Hematopoietic multipotent progenitor cell treated with erythropoietin and hydrocortisone succinate and interleukin-3 and kit ligand, for 17 days (in vitro differentiated cells): ENCODE measurements at regions not wholly inside any gene's neighbourhood (a gene's known extent, or its start where the extent isn't known, plus 50 kb on each side); places are given as distances from the start of the nearest gene placed in this dataset.

Experiments used
- DNase-seq: peaks from one replicate; pipeline ENCODE4 v3.0.0-alpha.2; 2015; ENCODE audit warnings: low spot score

DNA sequence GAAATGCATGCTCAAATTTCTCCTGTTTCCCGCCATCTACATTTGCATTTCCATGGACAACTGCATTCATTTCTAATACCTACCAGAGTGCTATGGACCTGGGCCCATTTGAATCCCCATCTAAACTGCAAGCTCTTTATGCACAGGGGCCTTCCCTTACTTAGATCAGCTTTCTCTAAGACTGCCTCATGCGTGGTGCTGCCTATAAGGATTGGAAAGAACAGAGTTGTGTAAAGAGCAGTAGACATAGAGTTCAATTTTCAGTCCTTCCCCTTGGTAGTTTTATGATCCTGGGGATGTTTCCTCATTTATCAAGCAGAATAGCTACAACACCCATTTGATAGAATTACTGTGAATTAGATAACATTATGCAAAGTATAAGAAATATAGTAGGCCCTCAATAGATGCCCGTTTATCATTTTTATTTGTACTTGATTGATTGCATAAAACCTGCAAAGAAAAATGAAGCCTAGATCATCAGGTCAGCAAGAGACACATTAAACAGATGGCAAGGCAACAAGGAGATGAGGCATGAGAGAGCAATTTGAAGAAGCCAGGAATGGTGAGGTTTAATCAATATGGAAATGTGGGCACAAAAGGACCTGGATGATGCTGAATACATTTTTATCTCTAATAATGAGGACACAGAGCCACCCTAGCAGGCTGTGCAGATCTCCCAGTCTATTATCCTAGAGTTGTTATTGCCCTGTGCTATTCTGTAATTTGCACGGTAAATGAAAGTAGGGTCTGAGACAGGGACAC is 359.7 kb downstream of the FAM181B start:
- DNase-seq = no peak

DNA sequence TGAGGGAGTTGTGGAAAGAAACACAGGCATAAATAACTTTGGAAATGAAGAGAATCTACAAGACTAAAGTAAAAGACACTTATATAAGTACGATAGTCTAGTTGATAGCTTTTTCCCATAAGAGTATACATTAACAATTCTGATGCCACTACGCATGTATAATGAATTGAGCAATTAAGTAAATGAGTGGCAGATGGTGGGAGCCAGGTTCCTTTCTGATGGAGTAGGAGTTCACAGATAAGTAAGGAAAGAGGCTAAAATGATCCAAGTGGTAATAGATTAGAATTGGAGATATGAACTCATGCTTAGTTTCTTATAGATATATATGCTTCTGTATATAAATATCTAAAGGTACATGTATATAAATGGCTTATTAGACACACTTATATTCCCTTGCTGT is 368.3 kb downstream of the FAM181B start:
- DNase-seq = no peak

DNA sequence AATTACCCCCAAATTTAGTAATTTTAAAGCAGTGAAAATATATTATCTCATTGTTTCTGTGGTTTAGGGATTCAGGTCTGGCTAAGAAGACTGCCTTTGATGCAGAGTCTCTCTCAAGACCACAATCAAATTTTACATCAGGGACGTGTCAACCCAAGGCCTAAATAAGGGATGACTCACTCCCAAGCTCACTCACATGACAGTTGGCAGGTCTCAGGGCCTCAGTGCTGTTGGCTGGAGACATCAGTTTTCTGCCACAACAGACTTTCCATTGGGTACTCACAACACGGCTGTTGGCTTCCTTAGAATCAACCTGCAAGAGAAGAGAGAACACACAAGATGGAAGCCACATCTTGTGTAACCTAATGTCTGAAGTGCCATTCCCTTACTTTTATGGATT is 377.3 kb downstream of the FAM181B start:
- DNase-seq = no peak

DNA sequence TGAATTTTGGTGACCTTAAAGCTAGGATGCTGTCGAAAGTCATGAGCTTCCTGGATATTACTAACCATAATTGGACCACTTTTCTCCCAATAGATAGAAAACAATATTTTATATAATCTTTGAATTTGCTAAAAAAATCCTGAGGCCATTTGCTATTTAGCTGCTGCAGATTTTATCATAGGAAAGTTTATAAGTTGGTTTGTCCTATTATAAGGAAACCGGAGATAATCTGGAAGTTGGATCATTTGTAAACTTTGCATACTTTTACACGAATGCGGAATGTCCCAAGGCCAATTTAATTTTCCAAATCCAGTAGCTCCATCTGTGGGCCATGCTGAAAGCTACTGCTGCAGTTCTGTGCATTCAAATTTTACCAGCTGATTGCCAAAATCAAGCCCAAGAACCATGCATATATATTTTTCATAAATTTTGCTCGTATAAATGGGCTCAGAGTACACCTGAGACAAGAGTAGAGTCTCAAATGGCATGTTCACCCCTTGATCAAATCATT is 378.3 kb downstream of the FAM181B start:
- DNase-seq = no peak

DNA sequence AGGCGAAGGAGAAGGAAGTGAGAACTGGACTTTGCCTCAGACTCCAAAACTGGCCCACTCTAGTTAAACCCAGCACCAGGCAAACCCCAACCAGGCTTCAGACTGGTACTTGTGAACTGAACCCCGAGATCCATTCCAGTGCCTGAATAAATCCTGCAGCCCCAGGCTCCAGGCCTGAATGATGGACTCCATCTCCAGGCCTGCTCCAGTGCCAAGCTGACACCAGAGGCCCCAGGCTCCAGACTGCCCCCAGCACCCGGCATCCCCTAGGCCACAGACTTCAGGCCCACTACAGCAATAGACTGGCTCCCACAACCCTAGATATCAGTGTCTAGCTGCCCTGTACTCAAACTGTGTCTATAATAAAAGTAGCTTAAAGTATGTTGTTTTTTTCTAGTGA is 406.8 kb downstream of the FAM181B start:
- DNase-seq = no peak

DNA sequence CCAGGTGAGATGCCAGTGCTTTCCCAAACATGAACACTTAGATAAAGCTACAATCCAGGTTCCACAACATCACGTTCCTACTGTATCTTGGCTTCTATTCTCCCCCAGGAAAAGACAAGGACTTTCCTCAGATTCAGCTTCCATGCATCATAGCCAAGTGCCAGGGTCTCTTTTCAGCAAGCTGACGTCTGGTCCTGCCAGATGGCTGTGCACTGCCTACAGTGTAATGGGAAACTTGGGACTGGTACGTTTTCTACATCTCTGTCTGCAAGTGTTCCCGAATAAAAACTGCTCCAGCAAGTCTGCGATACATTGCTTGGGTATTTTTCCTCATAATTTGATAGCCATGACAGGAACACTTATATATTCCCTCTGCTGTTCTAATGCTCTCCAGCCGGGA is 412.5 kb downstream of the FAM181B start:
- DNase-seq = no peak

DNA sequence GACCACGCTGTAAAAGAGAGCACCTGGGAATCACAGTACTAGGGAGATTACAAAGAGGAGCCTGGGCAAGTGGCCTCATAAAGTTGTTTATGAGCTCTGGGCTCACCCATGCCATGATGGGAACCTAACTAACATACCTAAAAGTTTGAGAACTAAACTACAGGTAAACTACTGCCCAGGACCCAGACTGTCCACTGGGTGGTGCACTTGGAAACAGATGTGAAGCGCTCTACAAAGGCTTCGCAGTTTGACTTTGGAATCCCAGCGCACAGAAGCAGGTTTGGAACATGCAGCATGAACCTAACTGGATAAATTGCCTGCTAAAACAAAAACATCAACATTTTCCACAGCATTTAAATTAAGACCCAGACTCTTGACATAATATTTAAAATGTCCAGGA is 418.6 kb downstream of the FAM181B start:
- no peak for DNase-seq

DNA sequence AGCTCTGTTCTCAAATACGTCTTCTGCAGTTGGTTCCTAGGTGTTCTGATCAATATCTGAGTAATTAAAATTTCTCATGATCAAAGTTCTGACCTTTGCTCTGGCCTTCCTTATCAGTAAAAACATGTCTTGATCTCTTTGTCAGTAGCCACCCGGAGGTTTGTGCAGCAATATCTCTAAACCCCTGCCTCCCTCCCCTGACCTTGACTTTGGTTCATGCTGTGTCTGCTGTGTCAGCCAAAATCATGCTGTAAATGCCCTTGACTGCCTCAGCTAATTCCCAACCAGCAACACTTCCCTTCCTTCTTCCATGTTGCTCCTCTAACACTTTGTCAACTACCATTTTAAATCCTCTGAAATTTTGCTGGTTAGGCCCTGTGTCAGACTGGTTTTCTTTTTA is 424.7 kb downstream of the FAM181B start:
- DNase-seq = no peak

DNA sequence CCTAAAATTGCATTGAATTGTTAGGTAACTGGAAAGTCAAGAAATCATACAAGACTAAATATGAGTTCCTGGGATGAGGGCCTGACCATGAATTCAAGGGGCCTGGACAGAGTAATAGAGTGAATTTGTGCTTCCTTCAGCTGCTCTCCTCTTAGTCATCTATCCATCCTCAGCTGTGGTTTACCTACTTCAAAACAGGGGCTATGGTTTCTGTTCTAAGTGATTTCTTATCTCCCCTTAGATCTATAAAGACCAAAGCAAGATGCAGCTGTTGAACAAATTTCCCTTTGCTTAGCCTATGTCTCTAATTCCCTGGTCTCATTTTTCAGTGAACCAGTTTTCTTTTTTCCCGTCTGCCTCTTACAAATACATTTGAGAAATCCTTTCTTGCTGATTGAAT is 428.5 kb downstream of the FAM181B start:
- no peak for DNase-seq

DNA sequence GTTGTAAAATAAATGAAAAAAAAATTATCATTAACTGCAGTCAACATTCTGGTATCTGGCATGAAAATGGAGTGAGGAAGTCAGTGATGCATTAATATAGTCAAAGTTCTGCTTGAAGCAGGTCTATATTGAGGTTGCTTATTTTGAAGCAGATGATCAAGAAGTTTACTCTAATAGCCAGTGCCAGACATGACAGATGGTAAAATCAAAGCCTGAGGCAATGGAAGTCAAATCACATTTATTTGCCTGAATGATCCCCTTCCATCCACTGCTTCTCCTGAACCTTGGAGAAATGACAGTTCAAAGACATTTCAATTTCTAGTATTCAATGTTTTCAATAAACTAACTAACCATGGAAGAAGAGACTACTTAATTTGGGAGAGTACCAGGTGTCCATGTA is 430.0 kb downstream of the FAM181B start:
- DNase-seq = no peak

DNA sequence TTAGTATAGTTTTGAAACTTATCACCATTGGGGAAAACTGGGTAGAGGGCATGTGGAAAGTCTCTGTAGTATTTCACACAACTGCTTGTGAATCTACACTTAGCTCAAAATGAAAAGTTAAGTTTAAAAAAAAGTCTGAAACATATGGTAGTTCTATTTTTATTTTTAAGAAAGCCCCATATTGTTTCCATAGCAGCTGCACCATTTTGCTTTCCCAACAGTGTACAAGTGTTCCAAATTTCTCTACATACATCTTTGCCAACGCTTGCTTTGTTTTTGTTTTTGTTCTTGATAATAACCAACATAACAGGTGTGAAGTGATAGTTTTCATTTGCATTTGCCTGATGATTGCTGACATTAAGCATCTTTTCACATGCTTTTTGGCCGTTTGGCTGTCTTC is 445.2 kb downstream of the FAM181B start:
- DNase-seq = no peak

DNA sequence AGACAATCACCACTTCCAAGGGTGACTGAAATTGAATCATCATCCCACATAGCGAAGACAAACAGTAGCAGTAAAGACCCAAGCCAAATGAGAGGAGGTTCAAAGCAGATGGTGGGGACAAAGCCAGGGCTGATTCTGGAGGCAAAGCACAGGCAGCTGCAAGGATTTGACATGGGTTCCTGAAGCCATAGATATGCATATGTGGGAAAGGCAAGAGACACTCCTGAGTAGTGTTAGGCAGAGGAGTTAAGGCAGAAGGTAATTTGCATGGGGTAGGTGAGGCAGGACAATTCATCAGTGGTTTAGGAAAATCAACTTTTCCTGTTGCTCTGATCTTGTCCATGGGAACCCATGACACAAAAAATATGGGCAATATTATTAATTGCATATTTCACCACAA is 462.8 kb downstream of the FAM181B start:
- no peak for DNase-seq

DNA sequence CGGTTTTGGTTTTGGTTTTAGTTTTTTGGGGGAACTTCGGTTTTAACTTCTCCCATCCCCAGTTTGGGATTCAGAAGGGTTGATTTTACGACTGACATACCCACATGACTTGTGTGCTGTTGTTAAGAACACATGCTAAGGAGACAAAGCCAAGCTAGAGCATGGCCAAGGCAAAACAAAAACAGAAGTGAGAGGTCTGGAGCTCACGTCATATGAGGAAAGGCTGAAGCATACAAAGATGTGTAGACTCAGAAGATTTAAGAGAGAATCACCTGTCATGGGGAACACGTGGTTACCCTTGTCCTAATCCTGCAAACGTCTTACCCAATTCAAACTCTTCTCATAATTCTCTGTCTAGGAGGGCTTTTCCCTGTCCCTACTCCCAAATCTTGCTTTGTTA is 465.0 kb downstream of the FAM181B start:
- no peak for DNase-seq

DNA sequence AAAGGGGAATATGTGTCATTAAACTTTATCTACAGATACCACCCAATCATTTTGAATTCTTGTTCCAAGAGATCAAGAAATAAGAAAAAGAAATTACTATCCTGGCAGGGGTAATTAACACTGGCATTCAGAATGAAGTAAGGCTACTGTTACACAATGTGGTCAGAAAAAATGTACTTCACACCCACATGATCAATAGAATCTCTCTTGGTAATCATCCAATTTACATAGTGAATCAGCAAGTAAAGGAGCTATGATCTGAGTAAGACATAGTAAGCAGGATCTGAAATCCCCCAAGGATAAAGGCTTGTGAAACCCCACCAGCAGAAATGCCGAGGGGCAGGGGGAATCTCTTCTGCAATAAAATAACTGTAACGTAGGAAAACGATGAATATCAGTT is 466.5 kb downstream of the FAM181B start:
- no peak for DNase-seq

DNA sequence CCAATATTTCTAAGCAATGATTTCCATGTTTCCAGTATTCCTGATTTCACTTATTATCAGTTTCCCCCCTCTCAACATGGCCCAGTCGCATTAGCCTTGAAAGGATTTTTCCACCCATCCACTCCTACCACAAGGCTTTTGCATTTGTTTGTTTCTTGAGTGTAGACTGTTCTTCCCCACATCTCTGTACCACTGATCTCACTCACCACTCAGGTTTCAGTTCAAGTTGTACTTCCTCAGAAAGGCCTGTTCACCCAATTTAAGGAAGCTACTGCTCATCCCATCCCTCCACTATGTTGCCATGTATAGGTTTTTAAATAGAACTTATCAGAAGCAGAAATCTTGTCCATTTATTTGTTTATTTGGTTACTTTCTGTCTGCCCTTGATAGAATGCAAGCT is 472.3 kb downstream of the FAM181B start:
- no peak for DNase-seq

DNA sequence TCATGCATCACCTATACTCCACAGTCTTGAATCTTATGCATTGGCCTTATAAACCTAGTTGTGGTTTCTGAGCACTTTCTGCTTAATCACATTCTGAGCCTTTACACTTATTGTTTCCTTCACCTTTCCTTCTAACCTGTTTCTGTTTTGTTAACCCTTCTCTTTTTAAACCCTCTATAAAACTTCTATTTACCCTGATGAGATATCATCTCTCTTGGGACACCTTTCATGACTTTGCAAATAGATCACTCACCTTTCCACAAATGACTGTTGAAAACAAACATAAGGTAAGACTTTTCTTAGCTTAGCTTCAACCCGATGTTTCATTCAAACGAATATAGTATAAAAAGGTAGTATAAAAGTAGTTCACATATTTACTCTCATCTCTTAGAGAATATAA is 483.6 kb downstream of the FAM181B start:
- DNase-seq = no peak

DNA sequence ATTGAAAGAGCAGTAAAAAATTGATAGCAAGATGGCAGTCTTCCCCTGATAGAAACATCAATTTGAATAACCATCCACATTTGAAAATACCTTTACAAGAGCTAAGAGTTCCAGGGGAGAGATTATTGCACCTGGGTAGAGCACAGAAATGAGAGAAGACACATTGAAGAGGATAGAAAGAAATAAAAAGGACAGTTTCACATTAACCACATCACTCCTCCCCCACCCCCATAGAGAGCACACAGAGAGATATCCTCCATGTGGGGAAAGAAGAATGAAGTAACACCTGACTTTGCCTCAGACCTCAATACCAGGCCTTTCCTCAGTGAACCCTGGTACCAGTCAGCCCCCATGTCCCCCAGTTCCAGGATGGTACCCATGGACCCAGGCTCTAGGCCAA is 486.7 kb downstream of the FAM181B start:
- DNase-seq = no peak

DNA sequence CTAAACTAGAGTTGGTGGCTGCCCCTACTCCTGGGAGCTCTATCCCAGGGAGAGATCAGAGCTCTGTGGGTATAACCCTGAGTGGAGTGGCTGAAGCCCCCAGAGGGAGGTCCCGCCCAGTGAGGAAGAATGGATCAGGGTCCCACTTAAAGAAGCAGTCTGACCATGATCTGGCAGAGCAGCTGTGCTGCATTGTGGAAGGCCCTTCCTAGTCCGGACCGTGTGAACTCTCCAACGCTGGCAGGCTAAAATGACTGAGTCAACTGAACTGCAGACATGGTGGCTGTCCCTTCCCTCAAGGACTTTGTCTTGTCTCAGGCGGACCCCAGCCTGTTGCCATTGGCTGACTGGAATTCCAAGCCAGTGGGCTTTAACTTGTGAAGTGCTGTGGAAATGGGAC is 494.2 kb downstream of the FAM181B start:
- DNase-seq = no peak

DNA sequence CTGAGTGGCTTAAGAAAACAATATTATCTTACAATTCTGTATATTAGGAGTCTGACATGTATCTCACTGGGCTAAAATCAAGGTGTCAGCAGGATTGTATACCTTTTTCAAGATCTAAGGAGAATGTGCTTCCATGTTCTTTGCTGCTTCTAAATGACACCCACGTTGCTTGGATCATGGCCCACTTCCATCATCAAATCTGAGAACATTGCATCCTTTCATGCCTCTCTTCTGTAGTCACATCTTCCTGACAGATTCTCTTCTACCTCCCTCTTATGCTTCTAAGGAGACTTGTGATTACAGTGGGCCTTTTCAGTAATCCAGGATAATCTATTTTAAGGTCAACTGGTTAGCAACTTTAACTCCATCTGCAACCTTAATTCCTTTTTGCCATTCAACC is 499.4 kb downstream of the FAM181B start:
- no peak for DNase-seq

DNA sequence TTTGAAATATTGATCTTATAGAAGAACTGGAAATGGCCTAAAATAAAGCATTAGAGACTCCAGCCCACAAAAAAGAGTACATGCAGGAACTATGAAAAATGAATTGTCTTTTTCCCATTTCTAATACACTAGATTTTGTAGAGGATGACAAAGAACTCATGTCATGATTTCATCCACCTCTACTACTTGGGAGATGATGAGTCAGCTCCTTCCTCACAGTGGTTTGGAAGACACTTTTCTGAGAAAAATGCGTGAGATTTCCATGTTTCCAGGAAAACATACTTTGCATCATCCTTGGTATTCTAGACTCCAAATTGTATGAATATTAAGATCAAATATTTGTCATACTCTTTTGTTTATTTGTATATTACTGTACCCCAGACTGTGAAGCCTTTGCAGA is 500.5 kb downstream of the FAM181B start:
- no peak for DNase-seq

DNA sequence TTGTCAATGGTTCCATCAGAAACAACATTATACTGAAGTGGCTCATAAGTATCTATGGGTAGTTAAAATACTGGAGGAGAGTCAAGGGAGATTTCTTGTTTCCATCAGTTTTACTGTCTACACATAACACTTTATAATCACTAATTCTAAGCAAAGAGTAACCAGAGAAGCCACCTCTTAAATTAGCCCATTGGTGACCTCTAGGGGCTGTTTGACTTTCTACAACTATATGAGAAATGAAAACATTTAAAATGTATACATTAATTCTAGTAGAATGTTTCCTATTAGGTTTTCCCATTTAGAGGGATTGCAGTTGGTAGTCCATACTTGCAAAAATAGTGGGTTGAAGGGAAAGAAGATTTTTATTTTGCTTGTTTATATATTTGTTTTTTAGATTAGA is 504.3 kb downstream of the FAM181B start:
- DNase-seq = no peak

DNA sequence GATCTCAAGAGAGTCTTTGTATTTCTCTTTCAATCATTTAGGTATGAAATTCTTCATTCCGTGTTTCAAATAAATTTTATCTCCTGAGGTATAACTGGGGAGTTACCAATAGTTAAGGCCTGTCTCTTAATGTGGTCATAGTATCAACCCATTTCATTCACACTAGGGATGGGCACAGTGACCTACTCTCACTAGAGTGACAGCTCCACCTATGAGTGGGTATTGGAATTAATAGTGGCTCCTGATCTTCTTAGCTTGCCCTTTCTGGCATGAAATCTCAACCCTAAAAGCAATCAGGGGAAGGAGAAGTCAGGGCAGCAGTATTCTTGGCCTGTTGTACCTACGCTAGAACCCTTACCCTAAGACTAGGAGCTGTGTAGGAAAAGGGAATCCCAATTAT is 507.7 kb downstream of the FAM181B start:
- DNase-seq = no peak

DNA sequence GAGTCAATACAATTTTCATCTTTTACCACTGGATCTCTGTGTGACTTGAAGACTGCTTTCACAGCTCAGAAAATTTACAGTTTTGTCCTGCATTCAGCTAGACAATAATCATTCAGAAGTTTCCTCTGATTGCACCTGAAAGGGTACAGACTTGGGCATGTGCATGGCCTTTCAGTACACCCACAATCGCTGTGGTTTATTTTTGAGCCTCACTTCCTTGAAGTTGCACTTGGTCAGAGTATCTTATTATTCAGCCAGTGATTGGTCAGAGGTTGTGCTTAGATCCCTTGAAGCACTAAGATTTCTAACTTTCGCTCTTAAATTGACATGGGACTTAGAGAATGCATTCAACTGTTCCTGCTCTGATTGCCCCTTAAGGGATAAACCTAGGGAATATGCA is 508.2 kb downstream of the FAM181B start:
- DNase-seq = no peak

DNA sequence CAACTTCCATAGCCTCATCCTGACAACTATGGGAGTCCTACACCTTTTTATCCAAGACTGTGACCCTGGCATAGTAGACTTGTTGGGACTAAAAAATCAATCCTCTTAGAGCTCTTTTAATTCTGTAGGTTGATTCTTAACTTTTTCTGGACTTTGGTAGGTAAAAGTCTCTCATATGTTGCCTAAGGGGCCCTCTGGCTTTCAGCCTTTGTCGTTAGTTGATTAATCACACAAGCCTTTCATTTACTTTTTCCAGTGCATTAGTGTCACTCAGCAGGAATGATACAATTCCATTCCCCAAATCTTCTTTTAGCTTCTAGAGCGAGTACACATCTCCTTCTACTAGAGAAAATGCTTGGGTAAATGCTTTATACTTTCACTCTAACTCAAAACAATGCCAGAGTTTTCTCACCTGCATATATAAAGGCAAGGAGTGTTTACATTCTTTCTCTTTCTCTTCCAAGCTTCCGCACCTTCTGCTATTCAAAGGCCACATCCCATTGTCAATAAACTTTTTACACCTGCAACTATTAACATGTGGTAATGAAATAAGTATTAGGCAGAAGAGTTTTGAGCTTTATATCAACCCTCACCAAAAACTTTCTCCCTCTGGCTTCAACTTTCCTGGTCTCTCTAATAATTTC is 516.6 kb downstream of the FAM181B start:
- no peak for DNase-seq
